Activated CD8-positive, alpha-beta T cell treated with anti-CD3 and anti-CD28 coated beads for 36 hours (primary cell): ENCODE measurements at regions not wholly inside any gene's neighbourhood (a gene's known extent, or its start where the extent isn't known, plus 50 kb on each side); places are given as distances from the start of the nearest gene placed in this dataset.
"Not testable (repeated sequence)": the region's sequence is repeated elsewhere in the genome, so short reads cannot be mapped to it uniquely, and the experiment has no call there.

Experiments used
- ATAC-seq: fragments of 200-7000 bp; cut with Tn5 transposase; one replicate; pipeline ENCODE4 v1.10.0; 2021; ENCODE audit warnings: mild to moderate bottlenecking, moderate library complexity
- CTCF ChIA-PET: fragments of 350-600 bp; sonication (Branson Sonifier 250); formaldehyde crosslinking; loops from one replicate; lab custom pipeline; 2021; ENCODE audit warnings: antibody characterized with exemption; lab: Charles Lee
- POLR2A ChIA-PET: fragments of 350-600 bp; sonication (Branson Sonifier 250); formaldehyde crosslinking; loops from one replicate; lab custom pipeline; 2021; ENCODE audit warnings: antibody characterized with exemption; lab: Charles Lee
- DNase-seq: peaks from one replicate; pipeline ENCODE4 v3.0.0-alpha.2; 2020
- H3K27ac Mint-ChIP-seq: one replicate; pipeline ENCODE4 v1.8.0; 2021; ENCODE audit warnings: mild to moderate bottlenecking, mixed read lengths
- H3K27me3 Mint-ChIP-seq: one replicate; pipeline ENCODE4 v1.8.0; 2021; ENCODE audit warnings: mixed read lengths
- H3K36me3 Mint-ChIP-seq: one replicate; pipeline ENCODE4 v1.8.0; 2021; ENCODE audit warnings: low read depth, mixed read lengths
- H3K4me1 Mint-ChIP-seq: one replicate; pipeline ENCODE4 v1.8.0; 2021; ENCODE audit warnings: low read depth, mixed read lengths
- H3K4me3 Mint-ChIP-seq: one replicate; pipeline ENCODE4 v1.8.0; 2021; ENCODE audit warnings: mild to moderate bottlenecking, moderate library complexity, mixed read lengths
- H3K9me3 Mint-ChIP-seq: one replicate; pipeline ENCODE4 v1.8.0; 2021; ENCODE audit warnings: mixed read lengths
- CTCF ChIP-seq: fragments of 200-600 bp; IDR thresholded peaks from one replicate; pipeline ENCODE4 v1.8.0; 2022; ENCODE audit warnings: antibody characterized with exemption, mild to moderate bottlenecking
- intact Hi-C: fragments of 100-400 bp; cut with micrococcal nuclease; formaldehyde crosslinking; loops from one replicate; pipeline ENCODE4 v1.10.0; 2022

- ChIA-PET POLR2A (no interaction called here), CTCF (no interaction called here)
- no peak overlapping the region for H3K4me3 Mint-ChIP-seq
- no peaks in the 10 kb centered on the region for H3K27me3 Mint-ChIP-seq
- DNase-seq, result no peak
- no peak for TF ChIP-seq CTCF
- no peak for ATAC-seq
- H3K9me3 Mint-ChIP-seq, result peaks cover 16% of the 10 kb centered on the region
- H3K27ac Mint-ChIP-seq, result no peak overlapping the region
- no peaks in the 10 kb centered on the region for H3K36me3 Mint-ChIP-seq
- intact Hi-C loops, result no loop called here
- no peaks in the 10 kb centered on the region for H3K4me1 Mint-ChIP-seq
These were observed 215.6 kb downstream of the FOXG1 start for GRCh38 chr14:28982228-28982627.

DNA sequence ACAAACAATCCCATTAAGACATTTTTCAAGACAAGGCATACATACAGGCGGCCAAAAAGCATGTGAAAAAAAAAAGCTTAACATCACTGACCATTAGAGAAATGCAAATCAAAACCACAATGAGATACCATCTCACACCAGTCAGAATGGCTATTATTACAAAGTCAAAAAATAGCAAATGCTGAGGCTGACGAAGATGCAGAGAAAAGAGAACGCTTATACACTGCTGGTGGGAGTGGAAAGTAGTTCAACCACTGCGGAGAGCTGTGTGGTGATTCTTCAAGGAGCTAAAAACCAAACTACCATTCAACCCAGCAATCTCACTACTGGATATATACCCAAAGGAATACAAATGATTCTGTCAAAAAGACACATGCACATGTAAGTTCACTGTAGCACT is 216.7 kb downstream of the FOXG1 start:
- intact Hi-C loops, result no loop called here
- no peak for ATAC-seq
- H3K27me3 Mint-ChIP-seq, result no peaks in the 10 kb centered on the region
- no peak for DNase-seq
- ChIA-PET CTCF (no interaction called here), POLR2A (no interaction called here)
- H3K9me3 Mint-ChIP-seq, result peaks cover 15% of the 10 kb centered on the region
- H3K4me1 Mint-ChIP-seq, result no peaks in the 10 kb centered on the region
- no peak overlapping the region for H3K27ac Mint-ChIP-seq
- TF ChIP-seq CTCF, result no peak
- no peaks in the 10 kb centered on the region for H3K36me3 Mint-ChIP-seq
- H3K4me3 Mint-ChIP-seq, result no peak overlapping the region

- Mint-ChIP-seq H3K27me3 (no peaks in the 10 kb centered on the region), H3K4me3 (no peak overlapping the region), H3K9me3 (peaks cover 6% of the 10 kb centered on the region), H3K36me3 (no peaks in the 10 kb centered on the region), H3K27ac (no peak overlapping the region), H3K4me1 (no peaks in the 10 kb centered on the region)
- intact Hi-C loops, result no loop called here
- TF ChIP-seq CTCF, result no peak
- no peak for ATAC-seq
- POLR2A ChIA-PET, result no interaction called here
- DNase-seq, result no peak
- CTCF ChIA-PET, result no interaction called here
These were observed 220.9 kb downstream of the FOXG1 start for GRCh38 chr14:28987516-28987915.

GRCh38 chr14:28997196-28997595 is 230.6 kb downstream of the FOXG1 start:
- H3K27me3 Mint-ChIP-seq, ATAC-seq, POLR2A ChIA-PET, DNase-seq, H3K36me3 Mint-ChIP-seq, H3K4me3 Mint-ChIP-seq, H3K27ac Mint-ChIP-seq, intact Hi-C loops, H3K4me1 Mint-ChIP-seq: not testable (repeated sequence)
- CTCF ChIA-PET, result interaction anchor here (0.7 kb wide), 1 partner anchor 120 kb away, joined by 3 read pairs; no protein-coding TSS in a partner anchor
- peaks cover 15% of the 10 kb centered on the region for H3K9me3 Mint-ChIP-seq

DNA sequence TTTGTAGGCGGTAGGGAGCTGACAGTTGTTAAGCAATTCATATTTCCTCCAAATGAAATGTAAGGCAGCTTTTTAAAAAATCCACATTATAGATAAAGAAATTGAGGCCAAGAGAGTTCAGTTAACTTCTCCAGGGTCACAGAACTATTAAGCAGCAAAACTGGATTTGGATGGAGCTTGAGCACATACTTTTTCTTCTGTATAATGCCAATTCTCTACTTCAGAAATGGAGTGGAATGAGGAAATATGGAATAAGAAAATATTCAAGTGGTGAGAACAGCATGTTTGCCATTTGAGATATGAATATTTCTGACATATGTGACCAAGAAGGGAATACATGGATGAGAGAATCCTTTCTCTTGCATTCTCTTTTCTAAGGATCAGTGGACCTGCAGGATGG is 233.1 kb downstream of the FOXG1 start:
- DNase-seq, result no peak
- Mint-ChIP-seq H3K9me3 (peaks cover 18% of the 10 kb centered on the region), H3K27me3 (no peaks in the 10 kb centered on the region), H3K27ac (no peak overlapping the region), H3K4me1 (no peaks in the 10 kb centered on the region), H3K4me3 (no peak overlapping the region), H3K36me3 (no peaks in the 10 kb centered on the region)
- ChIA-PET POLR2A (no interaction called here), CTCF (interaction anchor here (0.6 kb wide), 1 partner anchor 77 kb away, joined by 3 read pairs; no protein-coding TSS in a partner anchor)
- intact Hi-C loops, result no loop called here
- no peak for ATAC-seq
- no peak for TF ChIP-seq CTCF

DNA sequence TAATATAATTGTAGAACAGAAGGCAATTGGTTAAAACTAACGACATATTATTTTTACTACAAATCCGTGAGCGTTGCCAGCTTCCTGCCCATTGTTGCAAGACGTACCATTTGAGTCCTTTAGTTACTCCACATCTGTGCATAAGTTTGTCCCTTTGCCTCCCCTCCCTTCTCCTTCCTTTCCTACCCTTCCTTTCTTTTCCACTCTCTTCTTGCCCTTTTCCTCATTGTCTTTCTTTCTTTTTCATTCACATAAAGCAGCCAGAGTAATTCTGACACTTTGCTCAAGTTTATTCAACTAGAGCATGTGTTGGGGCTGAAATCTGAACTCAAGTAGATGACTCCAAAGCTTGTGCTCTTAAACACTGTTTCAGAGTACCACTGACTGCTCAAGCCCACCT is 239.1 kb downstream of the FOXG1 start:
- ChIA-PET CTCF (no interaction called here), POLR2A (interaction anchor here (0.6 kb wide), 1 partner anchor 866 kb away, joined by 3 read pairs; no protein-coding TSS in a partner anchor)
- TF ChIP-seq CTCF, result no peak
- no peak for DNase-seq
- no peak overlapping the region for H3K4me3 Mint-ChIP-seq
- H3K27ac Mint-ChIP-seq, result no peak overlapping the region
- intact Hi-C loops, result no loop called here
- no peaks in the 10 kb centered on the region for H3K36me3 Mint-ChIP-seq
- H3K27me3 Mint-ChIP-seq, result no peaks in the 10 kb centered on the region
- H3K9me3 Mint-ChIP-seq, result peaks cover 11% of the 10 kb centered on the region
- no peak for ATAC-seq
- no peaks in the 10 kb centered on the region for H3K4me1 Mint-ChIP-seq
